Natural killer cell (primary cell): ENCODE measurements at regions not wholly inside any gene's neighbourhood (a gene's known extent, or its start where the extent isn't known, plus 50 kb on each side); places are given as distances from the start of the nearest gene placed in this dataset.

Experiments
- ATAC-seq, 3 donors: fragments of 150-1000 bp in 2 of 3; fragments of 200-7000 bp in 1 of 3; cut with Tn5 transposase; 1 replicate in 1 of 3; 2 replicates in 2 of 3; pipeline ENCODE4 v1.10.0; 2021; ENCODE audit warnings: mild to moderate bottlenecking in 2 of 3, moderate library complexity in 2 of 3
- DNase-seq, 2 donors: peaks; one replicate each; pipeline versions ENCODE4 v3.0.0 to v3.0.0-alpha.2; 2013 to 2021; ENCODE audit warnings: mixed read lengths in 1 of 2
- H3K27ac ChIP-seq: one replicate; pipeline ENCODE4 v1.5.1; 2013; ENCODE audit warnings: mild to moderate bottlenecking, low read length
- H3K27me3 ChIP-seq: one replicate; pipeline ENCODE4 v1.6.1; 2013; ENCODE audit warnings: low read length; ENCODE audit not compliant: control insufficient read depth, insufficient read depth
- H3K36me3 ChIP-seq: one replicate; pipeline ENCODE4 v1.6.1; 2013; ENCODE audit warnings: low read length; ENCODE audit not compliant: control insufficient read depth, insufficient read depth
- H3K4me1 ChIP-seq: one replicate; pipeline ENCODE4 v1.6.1; 2013; ENCODE audit warnings: low read length; ENCODE audit not compliant: control insufficient read depth, insufficient read depth
- H3K4me3 ChIP-seq: one replicate; pipeline ENCODE4 v1.5.1; 2013; ENCODE audit warnings: low read length
- H3K9me3 ChIP-seq: one replicate; pipeline ENCODE4 v1.6.1; 2013; ENCODE audit warnings: low read length; ENCODE audit not compliant: control insufficient read depth, insufficient read depth
- H3K27ac Mint-ChIP-seq, 2 donors: one replicate each; pipeline ENCODE4 v1.8.0; 2022; ENCODE audit warnings: mild to moderate bottlenecking in 2 of 2, mixed read lengths in 2 of 2, moderate library complexity in 1 of 2
- H3K27me3 Mint-ChIP-seq, 2 donors: one replicate each; pipeline ENCODE4 v1.8.0; 2022; ENCODE audit warnings: low read depth in 2 of 2, mixed read lengths in 2 of 2
- H3K36me3 Mint-ChIP-seq: one replicate; pipeline ENCODE4 v1.8.0; 2022; ENCODE audit warnings: mixed read lengths
- H3K4me1 Mint-ChIP-seq, 2 donors: one replicate each; pipeline ENCODE4 v1.8.0; 2022; ENCODE audit warnings: mixed read lengths in 2 of 2
- H3K4me3 Mint-ChIP-seq: one replicate; pipeline ENCODE4 v1.8.0; 2022; ENCODE audit warnings: mild to moderate bottlenecking, moderate library complexity, mixed read lengths
- H3K9me3 Mint-ChIP-seq, 2 donors: one replicate each; pipeline ENCODE4 v1.8.0; 2022; ENCODE audit warnings: mixed read lengths in 2 of 2
- CTCF ChIP-seq: fragments of 200-600 bp; IDR thresholded peaks from one replicate; pipeline ENCODE4 v1.8.0; 2022; ENCODE audit warnings: antibody characterized with exemption
- WGBS: methylation state at CpG from one replicate; pipeline ENCODE4 v1.1.7; 2013; ENCODE audit warnings: missing lambda C conversion rate; ENCODE audit not compliant: insufficient coverage; 5-methylcytosine and 5-hydroxymethylcytosine counted together
- intact Hi-C: fragments of 100-400 bp; cut with micrococcal nuclease; formaldehyde crosslinking; loops from one replicate; pipeline ENCODE4 v1.14.2; 2022

GRCh38 chr12:28121433-28121832 is 68.8 kb upstream of the CCDC91 start:
- Mint-ChIP-seq H3K27ac (no peak overlapping the region), H3K36me3 (no peaks in the 10 kb centered on the region), H3K27me3 (peaks cover 0 to 3% of the 10 kb centered on the region in 2 donors), H3K9me3 (no peaks in the 10 kb centered on the region), H3K4me3 (no peak overlapping the region), H3K4me1 (no peaks in the 10 kb centered on the region)
- WGBS = no CpG with 5 or more reads among the region's 1 CpG
- H3K9me3 ChIP-seq = no peaks in the 10 kb centered on the region
- ATAC-seq (no peak), DNase-seq (no peak)
- no peak overlapping the region for H3K4me3 ChIP-seq
- no peak overlapping the region for H3K27ac ChIP-seq
- no peaks in the 10 kb centered on the region for H3K36me3 ChIP-seq
- intact Hi-C loops = no loop called here
- H3K4me1 ChIP-seq = no peaks in the 10 kb centered on the region
- H3K27me3 ChIP-seq = no peaks in the 10 kb centered on the region
- TF ChIP-seq CTCF = no peak

- no peaks in the 10 kb centered on the region for H3K36me3 Mint-ChIP-seq
- ATAC-seq (no peak), DNase-seq (no peak)
- no peaks in the 10 kb centered on the region for H3K9me3 Mint-ChIP-seq
- Histone ChIP-seq H3K36me3 (no peaks in the 10 kb centered on the region), H3K9me3 (no peaks in the 10 kb centered on the region), H3K27ac (no peak overlapping the region), H3K27me3 (no peaks in the 10 kb centered on the region), H3K4me3 (no peak overlapping the region), H3K4me1 (no peaks in the 10 kb centered on the region)
- no peak overlapping the region for H3K27ac Mint-ChIP-seq
- intact Hi-C loops = no loop called here
- H3K4me1 Mint-ChIP-seq = no peaks in the 10 kb centered on the region
- 97% methylated on average over 3 of the region's 4 CpGs for WGBS
- H3K4me3 Mint-ChIP-seq = no peak overlapping the region
- peaks cover 0 to 3% of the 10 kb centered on the region in 2 donors for H3K27me3 Mint-ChIP-seq
- no peak for TF ChIP-seq CTCF
These were observed 68.2 kb upstream of the CCDC91 start for GRCh38 chr12:28121899-28122655.

GRCh38 chr12:28122756-28123155 is 67.5 kb upstream of the CCDC91 start:
- ATAC-seq (no peak), DNase-seq (no peak)
- no peak overlapping the region for H3K27ac ChIP-seq
- H3K27me3 ChIP-seq = no peaks in the 10 kb centered on the region
- Mint-ChIP-seq H3K4me1 (no peaks in the 10 kb centered on the region), H3K4me3 (no peak overlapping the region), H3K36me3 (no peaks in the 10 kb centered on the region), H3K27me3 (peaks cover 0 to 3% of the 10 kb centered on the region in 2 donors), H3K27ac (no peak overlapping the region), H3K9me3 (no peaks in the 10 kb centered on the region)
- TF ChIP-seq CTCF = no peak
- H3K9me3 ChIP-seq = no peaks in the 10 kb centered on the region
- WGBS = 83% methylated on average over 1 of the region's 3 CpGs
- no peak overlapping the region for H3K4me3 ChIP-seq
- H3K36me3 ChIP-seq = no peaks in the 10 kb centered on the region
- no peaks in the 10 kb centered on the region for H3K4me1 ChIP-seq
- intact Hi-C loops = no loop called here

- Mint-ChIP-seq H3K9me3 (no peaks in the 10 kb centered on the region), H3K36me3 (no peaks in the 10 kb centered on the region), H3K4me1 (no peaks in the 10 kb centered on the region), H3K27ac (no peak overlapping the region), H3K4me3 (no peak overlapping the region), H3K27me3 (peaks cover 0 to 12% of the 10 kb centered on the region in 2 donors)
- no peak for TF ChIP-seq CTCF
- Histone ChIP-seq H3K9me3 (no peaks in the 10 kb centered on the region), H3K4me3 (no peak overlapping the region), H3K36me3 (no peaks in the 10 kb centered on the region), H3K4me1 (no peaks in the 10 kb centered on the region), H3K27me3 (peaks cover 2% of the 10 kb centered on the region), H3K27ac (no peak overlapping the region)
- ATAC-seq (no peak), DNase-seq (no peak)
- intact Hi-C loops = no loop called here
- WGBS = 84% methylated on average over 3 of the region's 3 CpGs
These were observed 62.8 kb upstream of the CCDC91 start for GRCh38 chr12:28127455-28127854.
